HG02884 (cell line): ENCODE measurements at regions not wholly inside any gene's neighbourhood (a gene's known extent, or its start where the extent isn't known, plus 50 kb on each side); places are given as distances from the start of the nearest gene placed in this dataset.

Source experiments
- ATAC-seq: cut with Tn5 transposase; IDR thresholded peaks from one replicate; pipeline ENCODE4 v1.9.1; 2021; ENCODE audit warnings: mild to moderate bottlenecking, moderate library complexity; ENCODE audit not compliant: unreplicated experiment

DNA sequence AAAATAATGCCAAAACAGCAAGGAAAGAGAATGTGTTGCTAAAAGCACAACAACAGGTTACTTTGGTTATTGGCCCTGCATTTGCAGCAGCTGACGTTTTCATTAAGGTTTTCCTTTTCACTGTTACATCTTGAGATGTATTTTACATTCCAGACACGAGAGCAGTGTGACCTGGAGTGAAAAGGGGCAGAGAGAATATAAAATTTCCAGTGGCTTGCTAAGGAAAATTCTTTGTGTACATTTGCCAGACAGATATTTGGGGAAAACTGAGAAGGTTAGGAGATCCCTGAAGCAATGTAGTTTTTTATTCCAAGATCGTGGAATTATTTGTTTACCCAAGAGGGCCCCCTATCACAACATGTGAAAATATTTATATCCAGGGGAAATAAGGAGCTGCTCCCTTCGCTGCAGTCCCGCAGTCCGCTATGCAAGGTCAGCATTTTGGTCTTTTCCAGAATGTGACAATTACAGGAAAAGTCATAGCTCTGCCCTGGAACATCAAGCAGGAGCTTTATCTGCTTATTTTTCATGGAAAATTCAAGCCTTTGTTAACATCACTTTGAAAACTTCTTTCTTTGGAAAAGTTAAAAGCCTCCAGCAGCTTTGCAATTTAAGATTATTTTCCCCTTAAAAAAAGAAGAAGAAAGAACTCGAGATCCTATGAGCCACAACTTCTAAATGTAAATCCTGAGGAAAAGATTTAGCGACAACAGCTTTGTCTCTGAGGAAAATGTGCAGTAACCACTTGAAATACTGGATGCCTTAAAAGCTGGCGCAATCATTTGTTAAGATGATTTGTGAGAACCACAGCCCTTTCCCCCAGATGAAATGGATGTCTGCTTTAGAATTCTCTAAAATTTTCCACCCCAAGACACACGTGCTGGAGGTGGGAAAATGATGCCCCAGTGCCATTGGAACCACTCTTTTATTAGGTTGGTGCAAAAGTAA lies 256.4 kb upstream of the TPM1 start:
- no peak for ATAC-seq

DNA sequence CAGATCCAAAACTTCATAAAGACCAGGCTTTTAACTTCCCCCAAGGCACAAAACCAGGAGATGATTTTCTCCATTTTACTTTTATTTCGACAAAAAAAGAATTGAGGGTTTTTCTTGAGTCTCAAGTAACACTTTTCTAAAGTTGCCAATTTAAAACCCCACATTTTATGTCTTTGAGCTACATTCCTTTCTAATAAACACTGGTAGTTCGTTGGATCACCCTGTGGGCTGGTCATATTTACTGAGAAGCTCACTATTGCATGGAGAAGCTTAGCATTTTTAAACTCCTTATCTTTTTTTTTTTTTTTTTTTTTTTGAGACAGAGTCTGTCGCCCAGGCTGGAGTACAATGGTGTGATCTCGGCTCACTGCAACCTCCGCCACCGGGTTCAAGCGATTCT lies 255.1 kb upstream of the TPM1 start:
- ATAC-seq, result no peak

- no peak for ATAC-seq
These were observed 254.3 kb upstream of the TPM1 start for GRCh38 chr15:62788224-62788623.

DNA sequence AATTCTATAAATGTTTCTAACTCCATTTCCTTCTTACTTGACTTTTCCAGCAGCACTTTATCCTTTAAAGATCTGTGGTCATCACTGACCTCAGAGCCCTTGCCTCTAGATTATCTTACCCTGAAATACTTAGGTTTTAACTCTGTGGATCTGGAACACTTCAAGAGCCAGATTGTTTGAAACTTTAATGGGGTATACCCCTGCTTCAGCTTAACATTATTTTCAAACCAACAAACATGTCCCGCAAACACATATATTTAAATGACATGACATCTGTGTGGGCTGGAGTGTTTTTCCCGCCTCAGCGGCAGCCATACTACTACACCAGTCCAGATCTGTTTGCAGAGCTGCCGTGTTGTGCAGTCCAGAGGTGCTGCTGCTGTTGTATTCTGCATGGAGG lies 252.0 kb upstream of the TPM1 start:
- no peak for ATAC-seq

- ATAC-seq, result no peak
These were observed 250.9 kb upstream of the TPM1 start for GRCh38 chr15:62791694-62792093.

- no peak for ATAC-seq
These were observed 249.4 kb upstream of the TPM1 start for GRCh38 chr15:62792986-62793751.

DNA sequence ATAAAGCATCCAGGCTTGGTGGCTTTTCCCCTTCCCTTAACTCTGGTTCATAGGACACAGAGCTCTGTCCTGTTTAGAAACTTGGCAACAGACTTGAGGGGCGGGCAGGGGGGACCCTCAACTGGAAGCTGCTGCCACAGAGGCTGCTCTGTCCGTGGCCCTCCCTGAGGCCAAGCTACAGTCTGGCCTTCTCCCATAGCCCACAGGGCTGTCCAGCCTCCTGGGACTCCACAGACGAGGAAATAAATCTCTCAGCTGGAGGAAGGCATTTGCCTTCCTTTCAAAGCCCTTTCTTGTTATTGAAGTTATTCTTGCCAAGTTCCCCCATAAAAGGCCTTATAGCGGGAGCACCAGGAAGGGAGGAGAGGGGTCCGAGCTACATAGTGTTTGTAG lies 248.8 kb upstream of the TPM1 start:
- no peak for ATAC-seq

DNA sequence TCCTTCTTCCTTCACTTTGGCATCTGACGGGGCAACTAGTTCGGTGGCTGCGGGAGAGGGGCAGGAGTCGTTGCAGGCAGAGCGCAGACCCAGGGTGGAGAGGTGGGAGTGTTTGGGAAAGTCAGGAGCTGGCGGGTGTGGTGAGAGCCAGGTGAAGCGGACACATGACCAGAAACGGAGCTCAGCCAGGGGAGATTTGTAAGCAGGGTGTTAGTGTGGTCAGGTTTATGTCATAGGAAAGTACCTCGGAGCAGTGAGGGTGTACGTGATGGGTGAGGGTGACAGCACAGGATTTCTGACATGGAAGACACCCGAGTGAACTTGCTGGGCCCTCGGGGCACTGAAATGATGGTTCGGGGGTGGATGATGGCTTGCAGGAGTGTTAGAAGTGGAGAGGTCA lies 247.4 kb upstream of the TPM1 start:
- no peak for ATAC-seq

GRCh38 chr15:62795700-62796695 lies 246.5 kb upstream of the TPM1 start:
- no peak for ATAC-seq

DNA sequence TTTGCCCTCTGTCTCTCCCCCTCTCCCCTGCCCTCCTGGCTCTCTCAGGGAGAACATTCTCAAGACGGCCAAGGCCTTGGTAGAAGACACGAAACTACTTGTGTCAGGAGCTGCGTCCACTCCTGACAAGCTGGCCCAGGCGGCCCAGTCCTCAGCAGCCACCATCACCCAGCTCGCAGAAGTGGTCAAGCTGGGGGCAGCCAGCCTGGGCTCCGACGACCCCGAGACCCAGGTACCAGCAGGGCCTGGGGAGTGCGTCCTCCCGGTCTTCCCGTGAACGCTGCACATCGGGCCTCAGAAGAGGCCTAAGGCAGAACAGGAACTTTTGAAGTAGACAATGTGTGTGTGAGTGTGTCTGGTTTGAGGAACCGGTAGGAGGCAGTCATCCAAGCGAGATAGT lies 245.4 kb upstream of the TPM1 start:
- no peak for ATAC-seq

GRCh38 chr15:62798536-62798935 lies 244.0 kb upstream of the TPM1 start:
- ATAC-seq, result no peak

- ATAC-seq, result no peak
These were observed 243.5 kb upstream of the TPM1 start for GRCh38 chr15:62799037-62799436.

GRCh38 chr15:62799919-62800318 lies 242.6 kb upstream of the TPM1 start:
- ATAC-seq, result no peak

- no peak for ATAC-seq
These were observed 239.9 kb upstream of the TPM1 start for GRCh38 chr15:62802612-62803011.

DNA sequence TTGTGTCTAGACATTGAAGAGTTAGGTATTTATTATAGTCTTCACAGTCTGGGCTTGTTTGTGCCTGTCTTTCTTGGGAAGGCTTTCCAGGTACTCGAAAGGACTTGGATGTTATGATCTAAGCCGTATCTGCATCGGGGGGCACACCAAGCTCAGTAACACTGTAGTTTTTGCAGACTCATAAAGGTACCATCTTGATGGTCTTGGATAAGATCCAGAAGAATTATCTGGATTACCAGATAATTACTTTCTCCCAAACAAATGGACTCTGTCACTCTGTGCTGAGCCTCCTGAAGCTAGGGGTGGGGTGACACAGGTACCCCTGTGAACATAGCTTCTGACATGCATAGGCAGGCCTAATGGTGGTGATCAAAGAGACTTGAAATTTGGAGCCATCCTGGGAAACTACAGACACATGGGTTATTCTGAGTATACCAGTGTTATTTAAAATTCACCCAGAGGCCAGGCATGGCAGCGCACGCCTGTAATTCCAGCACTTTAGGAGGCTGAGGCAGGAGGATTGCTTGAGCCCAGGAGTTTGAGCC lies 238.6 kb upstream of the TPM1 start:
- no peak for ATAC-seq

GRCh38 chr15:62805502-62805901 lies 237.0 kb upstream of the TPM1 start:
- ATAC-seq, result no peak

GRCh38 chr15:62807539-62808130 lies 234.9 kb upstream of the TPM1 start:
- ATAC-seq, result no peak

DNA sequence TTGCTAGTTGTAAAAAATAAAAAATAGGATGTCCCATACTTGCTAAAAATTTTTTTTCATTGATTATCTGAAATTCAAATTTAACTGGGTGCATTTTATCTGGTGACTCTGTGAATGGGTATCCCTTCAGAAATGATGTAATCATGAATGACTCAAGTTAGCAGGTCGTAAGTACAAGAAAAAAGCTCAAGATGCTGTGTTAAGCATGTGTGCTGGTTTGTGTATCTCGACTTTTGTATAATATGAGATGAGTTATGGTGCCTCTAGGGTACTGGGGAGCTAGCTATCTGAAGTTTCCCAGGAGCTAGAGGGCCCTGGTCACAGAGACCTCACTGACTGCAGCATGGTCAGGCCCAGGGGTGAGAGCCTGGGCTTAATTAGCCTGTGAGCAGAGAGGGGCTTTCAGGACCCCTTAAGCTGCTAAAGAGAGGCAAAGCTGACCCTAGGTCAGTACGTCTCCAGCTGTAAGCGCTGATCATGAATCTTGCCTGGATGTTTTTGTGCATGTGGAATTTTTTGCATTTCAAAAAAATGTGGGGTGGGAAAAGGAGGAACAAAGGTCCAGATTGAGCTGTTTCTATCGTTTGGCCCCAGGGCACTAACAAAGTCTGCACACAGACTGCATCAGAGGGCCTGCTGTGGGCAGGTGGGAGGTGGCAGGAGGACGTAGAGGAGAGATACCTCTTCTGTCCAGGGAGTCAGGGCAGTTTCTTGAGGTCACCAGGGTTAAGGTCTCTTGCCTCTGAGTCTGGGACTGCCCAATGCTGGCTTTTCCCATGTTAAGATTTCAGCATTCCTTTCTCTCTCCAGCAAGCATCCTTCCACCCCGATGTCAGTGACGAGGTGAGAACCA lies 233.2 kb upstream of the TPM1 start:
- no peak for ATAC-seq

GRCh38 chr15:62809968-62810260 lies 232.6 kb upstream of the TPM1 start:
- ATAC-seq, result no peak

DNA sequence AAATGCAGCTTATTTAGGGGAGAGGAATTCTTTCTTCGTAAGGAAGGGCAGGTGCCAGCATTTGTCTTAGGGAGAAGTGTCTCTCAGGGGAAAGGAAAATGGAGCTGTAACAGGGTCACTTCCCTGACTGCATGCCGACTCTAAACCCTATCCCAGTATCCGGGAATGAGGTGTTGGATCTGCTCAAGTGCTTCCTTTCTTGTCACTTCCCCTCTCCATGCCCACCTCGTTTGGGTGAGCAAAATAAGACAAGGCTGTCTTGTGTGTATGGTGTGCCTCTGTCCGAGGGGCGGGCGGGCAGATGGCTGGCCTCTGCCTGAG lies 230.1 kb upstream of the TPM1 start:
- ATAC-seq, result no peak
